IMR-90 (cell line): ENCODE measurements at regions not wholly inside any gene's neighbourhood (a gene's known extent, or its start where the extent isn't known, plus 50 kb on each side); places are given as distances from the start of the nearest gene placed in this dataset.
A peak's percentile ranks its signal among the peaks of the same experiment; 100 is the strongest.

Experiments used
- ATAC-seq: fragments of 200-7000 bp; cut with Tn5 transposase; 2 replicates; pipeline ENCODE4 v1.9.1; 2020; ENCODE audit warnings: low read depth, mild to moderate bottlenecking, moderate library complexity
- BruUV-seq: library from RNA; stranded (reverse); fragments of 400-500 nt; replicated peaks from 2 replicates; lab custom pipeline; 2021; lab: Mats Ljungman, UMichigan
- CTCF ChIA-PET: fragments of 300-600 bp; formaldehyde crosslinking; extraction: SDS; loops from one replicate; lab custom pipeline; 2021; ENCODE audit warnings: antibody characterized with exemption; lab: Yijun Ruan, JAX
- POLR2A ChIA-PET: fragments of 300-600 bp; sonication (Branson Sonifier 250); formaldehyde crosslinking; loops from one replicate; lab custom pipeline; 2022; ENCODE audit warnings: antibody characterized with exemption; ENCODE audit not compliant: unreplicated experiment; lab: Charles Lee
- DNase-seq: peaks from one replicate; pipeline ENCODE4 v3.0.0; 2013
- H2AFZ ChIP-seq: replicated peaks from 2 replicates; pipeline ENCODE3; 2013; ENCODE audit warnings: low read length, mild to moderate bottlenecking; ENCODE audit not compliant: poor library complexity
- H2AK5ac ChIP-seq: 2 replicates; pipeline ENCODE4 v1.6.1; 2013; ENCODE audit warnings: low read depth, low read length, inconsistent platforms
- H2AK9ac ChIP-seq: replicated peaks from 2 replicates; pipeline ENCODE3; 2013; ENCODE audit warnings: mild to moderate bottlenecking, low read depth, low read length, moderate library complexity; ENCODE audit not compliant: poor library complexity
- H2BK120ac ChIP-seq: 2 replicates; pipeline ENCODE4 v1.6.1; 2013; ENCODE audit warnings: low read depth, low read length, inconsistent platforms
- H2BK15ac ChIP-seq: 3 replicates; pipeline ENCODE4 v1.6.1; 2013; ENCODE audit warnings: low read depth, low read length, inconsistent platforms
- H2BK20ac ChIP-seq: 2 replicates; pipeline ENCODE4 v1.6.1; 2013; ENCODE audit warnings: low read depth, mild to moderate bottlenecking, inconsistent platforms, low read length, moderate library complexity
- H2BK5ac ChIP-seq: 2 replicates; pipeline ENCODE4 v1.6.1; 2013; ENCODE audit warnings: mild to moderate bottlenecking, low read depth, low read length, inconsistent platforms; ENCODE audit not compliant: poor library complexity, severe bottlenecking
- H3K14ac ChIP-seq: replicated peaks from 2 replicates; pipeline ENCODE4 v1.6.1; 2013; ENCODE audit warnings: low read depth, low read length, inconsistent platforms
- H3K18ac ChIP-seq: 2 replicates; pipeline ENCODE4 v1.6.1; 2013; ENCODE audit warnings: low read depth, low read length, control low read depth
- H3K23ac ChIP-seq: 2 replicates; pipeline ENCODE4 v1.6.1; 2013; ENCODE audit warnings: low read depth, low read length, inconsistent platforms
- H3K27ac ChIP-seq: 2 replicates; pipeline ENCODE4 v1.5.1; 2013; ENCODE audit warnings: mild to moderate bottlenecking, control low read depth, low read length; ENCODE audit not compliant: insufficient read depth
- H3K27me3 ChIP-seq: 2 replicates; pipeline ENCODE4 v1.6.1; 2013; ENCODE audit warnings: low read length; ENCODE audit not compliant: control insufficient read depth, insufficient read depth
- H3K36me3 ChIP-seq: 2 replicates; pipeline ENCODE4 v1.6.1; 2013; ENCODE audit warnings: low read length, mixed read lengths; ENCODE audit not compliant: control insufficient read depth, insufficient read depth
- H3K4ac ChIP-seq: 2 replicates; pipeline ENCODE4 v1.6.1; 2013; ENCODE audit warnings: low read depth, low read length, inconsistent platforms
- H3K4me1 ChIP-seq: 2 replicates; pipeline ENCODE4 v1.6.1; 2013; ENCODE audit warnings: low read length, mixed read lengths; ENCODE audit not compliant: control insufficient read depth, insufficient read depth
- H3K4me2 ChIP-seq: 2 replicates; pipeline ENCODE4 v1.6.1; 2013; ENCODE audit warnings: low read depth, mild to moderate bottlenecking, control low read depth, low read length, moderate library complexity
- H3K4me3 ChIP-seq: 2 replicates; pipeline ENCODE4 v1.5.1; 2013; ENCODE audit warnings: low read depth, mild to moderate bottlenecking, control low read depth, low read length, moderate library complexity; ENCODE audit not compliant: insufficient read depth
- H3K56ac ChIP-seq: 2 replicates; pipeline ENCODE4 v1.6.1; 2013; ENCODE audit warnings: low read length, inconsistent platforms; ENCODE audit not compliant: insufficient read depth; ENCODE audit errors: extremely low read depth
- H3K79me1 ChIP-seq, 2 experiments: 2 replicates each; pipeline ENCODE4 v1.6.1; 2013; ENCODE audit warnings: low read length in 2 of 2, inconsistent platforms in 1 of 2, low read depth in 1 of 2
- H3K9ac ChIP-seq: 2 replicates; pipeline ENCODE4 v1.6.1; 2013; ENCODE audit warnings: low read depth, low read length, control low read depth
- H3K9me1 ChIP-seq: 2 replicates; pipeline ENCODE4 v1.6.1; 2013; ENCODE audit warnings: low read length, inconsistent platforms; ENCODE audit not compliant: insufficient read depth
- H3K9me3 ChIP-seq: 2 replicates; pipeline ENCODE4 v1.6.1; 2013; ENCODE audit warnings: low read length; ENCODE audit not compliant: control insufficient read depth, insufficient read depth
- H4K20me1 ChIP-seq: 2 replicates; pipeline ENCODE4 v1.6.1; 2013; ENCODE audit warnings: low read length, inconsistent platforms; ENCODE audit not compliant: insufficient read depth
- H4K5ac ChIP-seq: 2 replicates; pipeline ENCODE4 v1.6.1; 2013; ENCODE audit warnings: mild to moderate bottlenecking, low read depth, low read length, control low read depth
- H4K8ac ChIP-seq, 2 experiments: 2 replicates each; pipeline ENCODE4 v1.6.1; 2013; ENCODE audit warnings: low read depth in 2 of 2, low read length in 2 of 2, control low read depth in 1 of 2, inconsistent platforms in 1 of 2
- H4K91ac ChIP-seq: 2 replicates; pipeline ENCODE4 v1.6.1; 2013; ENCODE audit warnings: low read depth, low read length, inconsistent platforms; ENCODE audit not compliant: insufficient read depth
- BHLHE40 ChIP-seq: fragments of 150-350 bp; IDR thresholded peaks from 2 replicates; pipeline ENCODE4 v1.6.1; 2016; ENCODE audit warnings: mild to moderate bottlenecking, low read depth, low read length
- CEBPB ChIP-seq: IDR thresholded peaks from 2 replicates; pipeline ENCODE4 v1.6.1; 2012; ENCODE audit warnings: low read depth, low read length, improper control_type of control experiment
- CHD1 ChIP-seq: IDR thresholded peaks from 2 replicates; pipeline ENCODE4 v1.6.1; 2012; ENCODE audit warnings: low read depth, low read length, improper control_type of control experiment
- FOS ChIP-seq: fragments of 150-350 bp; IDR thresholded peaks from 2 replicates; pipeline ENCODE4 v1.6.1; 2016; ENCODE audit warnings: low read depth, low read length
- MAFK ChIP-seq: IDR thresholded peaks from 2 replicates; pipeline ENCODE4 v1.6.1; 2012; ENCODE audit warnings: low read depth, low read length, improper control_type of control experiment
- MAZ ChIP-seq: IDR thresholded peaks from 2 replicates; pipeline ENCODE4 v1.6.1; 2012; ENCODE audit warnings: low read depth, mild to moderate bottlenecking, low read length, improper control_type of control experiment, moderate library complexity, borderline replicate concordance
- MXI1 ChIP-seq: IDR thresholded peaks from 2 replicates; pipeline ENCODE4 v1.6.1; 2012; ENCODE audit warnings: low read depth, mild to moderate bottlenecking, low read length, moderate library complexity, borderline replicate concordance
- NFE2L2 ChIP-seq: fragments of 150-350 bp; IDR thresholded peaks from 2 replicates; pipeline ENCODE4 v1.6.1; 2016; ENCODE audit warnings: low read depth, mild to moderate bottlenecking, low read length
- POLR2A ChIP-seq: IDR thresholded peaks from 2 replicates; pipeline ENCODE4 v1.6.1; 2012; ENCODE audit warnings: mild to moderate bottlenecking, low read depth, low read length
- RAD21 ChIP-seq: IDR thresholded peaks from 2 replicates; pipeline ENCODE4 v1.6.1; 2012; ENCODE audit warnings: low read length, improper control_type of control experiment
- RCOR1 ChIP-seq: IDR thresholded peaks from 2 replicates; pipeline ENCODE4 v1.6.1; 2012; ENCODE audit warnings: mild to moderate bottlenecking, low read length, improper control_type of control experiment; ENCODE audit not compliant: insufficient replicate concordance
- RFX5 ChIP-seq: IDR thresholded peaks from 2 replicates; pipeline ENCODE4 v1.8.0; 2012; ENCODE audit warnings: low read depth, mild to moderate bottlenecking, low read length, moderate library complexity
- SMC3 ChIP-seq: fragments of 150-350 bp; IDR thresholded peaks from 2 replicates; pipeline ENCODE4 v1.6.1; 2016; ENCODE audit warnings: low read depth, mild to moderate bottlenecking, antibody characterized with exemption, low read length, moderate library complexity
- WGBS, 2 experiments: methylation state at CpG; one replicate each; pipeline versions ENCODE4 v1.1.5 to v1.1.7; 2013; ENCODE audit warnings: missing lambda C conversion rate in 2 of 2; ENCODE audit not compliant: insufficient read length in 1 of 2; ENCODE audit errors: extremely low coverage in 2 of 2; 5-methylcytosine and 5-hydroxymethylcytosine counted together
- dilution Hi-C: fragments of 300-500 bp; cut with HindIII; formaldehyde crosslinking; loops from one replicate; pipeline ENCODE4 v1.14.3; 2018; ENCODE audit warnings: low sequenced_read_pairs; ENCODE audit not compliant: unreplicated experiment
- in situ Hi-C: fragments of 300-500 bp; cut with MboI; formaldehyde crosslinking; loops from 3 replicates; pipeline ENCODE4 v1.14.3; 2019; ENCODE audit warnings: low sequenced_read_pairs, inconsistent platforms, mixed read lengths
- intact Hi-C: fragments of 100-400 bp; cut with micrococcal nuclease; formaldehyde crosslinking; loops from 2 replicates; pipeline ENCODE4 v1.10.0; 2022
- TF ChIP-seq, protein P1 (sequence below): conservative IDR thresholded peaks from 2 replicates; pipeline ENCODE4 v1.5.1; 2012; ENCODE audit warnings: mild to moderate bottlenecking, low read depth, low read length, improper control_type of control experiment
- TF ChIP-seq, protein P2 (sequence below): fragments of 150-350 bp; IDR thresholded peaks from 2 replicates; pipeline ENCODE4 v1.6.1; 2017; ENCODE audit warnings: mild to moderate bottlenecking, antibody characterized with exemption, low read length, low read depth

DNA sequence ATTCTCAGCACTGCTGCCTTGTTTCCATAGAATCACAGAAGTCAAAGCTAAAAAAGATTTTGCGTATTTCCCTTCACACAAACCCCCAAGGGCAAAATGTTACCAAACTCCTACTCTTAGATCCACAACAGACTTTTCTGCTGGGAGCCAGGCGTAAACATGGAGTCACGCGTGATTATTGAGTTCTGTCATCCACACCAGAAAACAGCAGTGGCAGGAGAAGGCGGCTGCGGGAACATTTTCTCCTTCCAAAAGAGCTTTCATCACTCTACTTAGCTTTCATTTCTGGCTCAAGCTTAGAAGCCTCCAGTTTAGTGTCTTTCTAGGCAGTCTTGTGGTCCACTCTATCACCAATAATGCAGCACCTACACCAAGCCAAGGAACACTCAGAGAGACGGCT is 712.9 kb upstream of the NRP1 start:
- 92% methylated on average over 2 of the region's 7 CpGs; no CpG with 5 or more reads in 1 of the 2 experiments for WGBS, 2 experiments
- no peak overlapping the region for H3K23ac ChIP-seq
- H3K36me3 ChIP-seq, result no peaks in the 10 kb centered on the region
- no peak overlapping the region for H3K4ac ChIP-seq
- H4K8ac ChIP-seq, result no peak overlapping the region
- no peaks in the 10 kb centered on the region for H3K9me3 ChIP-seq
- no peaks in the 10 kb centered on the region for H3K79me1 ChIP-seq
- H3K18ac ChIP-seq, result no peak overlapping the region
- no peak overlapping the region for H2BK20ac ChIP-seq
- no peak for TF ChIP-seq SMC3
- TF ChIP-seq RCOR1, result no peak
- TF ChIP-seq FOS, result no peak
- no peak for TF ChIP-seq MXI1
- TF ChIP-seq, protein P1, sequence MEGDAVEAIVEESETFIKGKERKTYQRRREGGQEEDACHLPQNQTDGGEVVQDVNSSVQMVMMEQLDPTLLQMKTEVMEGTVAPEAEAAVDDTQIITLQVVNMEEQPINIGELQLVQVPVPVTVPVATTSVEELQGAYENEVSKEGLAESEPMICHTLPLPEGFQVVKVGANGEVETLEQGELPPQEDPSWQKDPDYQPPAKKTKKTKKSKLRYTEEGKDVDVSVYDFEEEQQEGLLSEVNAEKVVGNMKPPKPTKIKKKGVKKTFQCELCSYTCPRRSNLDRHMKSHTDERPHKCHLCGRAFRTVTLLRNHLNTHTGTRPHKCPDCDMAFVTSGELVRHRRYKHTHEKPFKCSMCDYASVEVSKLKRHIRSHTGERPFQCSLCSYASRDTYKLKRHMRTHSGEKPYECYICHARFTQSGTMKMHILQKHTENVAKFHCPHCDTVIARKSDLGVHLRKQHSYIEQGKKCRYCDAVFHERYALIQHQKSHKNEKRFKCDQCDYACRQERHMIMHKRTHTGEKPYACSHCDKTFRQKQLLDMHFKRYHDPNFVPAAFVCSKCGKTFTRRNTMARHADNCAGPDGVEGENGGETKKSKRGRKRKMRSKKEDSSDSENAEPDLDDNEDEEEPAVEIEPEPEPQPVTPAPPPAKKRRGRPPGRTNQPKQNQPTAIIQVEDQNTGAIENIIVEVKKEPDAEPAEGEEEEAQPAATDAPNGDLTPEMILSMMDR, result no peak
- no peak for TF ChIP-seq BHLHE40
- TF ChIP-seq MAFK, result no peak
- TF ChIP-seq CHD1, result no peak
- TF ChIP-seq CEBPB, result no peak
- TF ChIP-seq MAZ, result no peak
- no peak for TF ChIP-seq POLR2A
- TF ChIP-seq RAD21, result no peak
- TF ChIP-seq, protein P2, sequence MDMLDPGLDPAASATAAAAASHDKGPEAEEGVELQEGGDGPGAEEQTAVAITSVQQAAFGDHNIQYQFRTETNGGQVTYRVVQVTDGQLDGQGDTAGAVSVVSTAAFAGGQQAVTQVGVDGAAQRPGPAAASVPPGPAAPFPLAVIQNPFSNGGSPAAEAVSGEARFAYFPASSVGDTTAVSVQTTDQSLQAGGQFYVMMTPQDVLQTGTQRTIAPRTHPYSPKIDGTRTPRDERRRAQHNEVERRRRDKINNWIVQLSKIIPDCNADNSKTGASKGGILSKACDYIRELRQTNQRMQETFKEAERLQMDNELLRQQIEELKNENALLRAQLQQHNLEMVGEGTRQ, result no peak
- TF ChIP-seq NFE2L2, result no peak
- no peak for TF ChIP-seq RFX5
- BruUV-seq, result no TSS peak
- H4K5ac ChIP-seq, result no peak overlapping the region
- ChIA-PET CTCF (no interaction called here), POLR2A (no interaction called here)
- intact Hi-C loops, result no loop called here
- H2BK5ac ChIP-seq, result no peak overlapping the region
- H3K4me2 ChIP-seq, result no peak overlapping the region
- H2AK9ac ChIP-seq, result no peak overlapping the region
- H2AK5ac ChIP-seq, result 0 out of 2 replicates have a peak overlapping the region, but pooled peaks have one; percentile 23
- no peak overlapping the region for H2AFZ ChIP-seq
- H4K91ac ChIP-seq, result no peak overlapping the region
- no peaks in the 10 kb centered on the region; the same call in 1 of the 2 replicates for H3K4me1 ChIP-seq
- no peak overlapping the region for H2BK120ac ChIP-seq
- no peak overlapping the region for H2BK15ac ChIP-seq
- no peak overlapping the region for H3K56ac ChIP-seq
- DNase-seq (no peak), ATAC-seq (no peak)
- no peaks in the 10 kb centered on the region for H4K20me1 ChIP-seq
- no peak overlapping the region for H3K9ac ChIP-seq
- no peaks in the 10 kb centered on the region for H3K9me1 ChIP-seq
- H3K14ac ChIP-seq, result no peak overlapping the region
- no peak overlapping the region for H3K4me3 ChIP-seq
- dilution Hi-C loops, result no loop called here
- no peak overlapping the region for H3K27ac ChIP-seq
- in situ Hi-C loops, result no loop called here
- peaks cover 7% of the 10 kb centered on the region for H3K27me3 ChIP-seq
